ENCODE measurements at regions not wholly inside any gene's neighbourhood (a gene's known extent, or its start where the extent isn't known, plus 50 kb on each side); places are given as distances from the start of the nearest gene placed in this dataset.
A peak's percentile ranks its signal among the peaks of the same experiment; 100 is the strongest.

DNA sequence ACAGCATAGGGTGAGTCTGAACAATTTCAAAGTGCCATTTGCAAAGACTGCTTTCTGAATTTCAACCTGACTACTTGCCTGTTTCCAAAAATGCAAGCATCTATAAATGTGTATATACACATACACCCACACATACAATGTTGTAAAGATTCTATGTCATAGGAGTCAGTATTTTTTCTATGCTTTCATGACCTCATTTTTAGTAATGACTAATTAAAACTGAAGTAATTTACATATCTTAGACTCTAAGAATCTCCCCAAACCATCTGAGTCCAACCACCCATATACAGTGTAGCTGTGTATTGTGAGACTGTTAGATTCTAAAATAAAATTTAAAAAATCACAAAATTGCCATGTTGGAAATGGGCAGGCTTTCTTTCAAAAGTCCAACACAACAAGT is 162.0 kb upstream of the STK17B start:
- H3K4me1 ChIP-seq (ENCODE audit: control insufficient read depth, insufficient read depth, low read length, poor library complexity, severe bottlenecking): no peaks in the 10 kb centered on the region
- H3K4me1 Mint-ChIP-seq: peaks cover 0 to 3% (median 1%) of the 10 kb centered on the region in 4 donors
- H3K27ac ChIP-seq (ENCODE audit: insufficient read depth, low read length, poor library complexity, severe bottlenecking): no peak overlapping the region
- no peak overlapping the region for H3K4me3 Mint-ChIP-seq
- ATAC-seq (ENCODE audit: low read depth in 2 of 2) (no peak), DNase-seq (no peak)
- H3K9me3 Mint-ChIP-seq: peaks cover 0 to 1% (median 0%) of the 10 kb centered on the region in 7 donors
- no peaks in the 10 kb centered on the region for H3K36me3 Mint-ChIP-seq
- no peaks in the 10 kb centered on the region for H3K27me3 ChIP-seq (ENCODE audit: control insufficient read depth, insufficient read depth, low read length)
- peaks cover 8% of the 10 kb centered on the region for H3K27me3 Mint-ChIP-seq
- H3K4me3 ChIP-seq (ENCODE audit: low read depth, low read length): no peak overlapping the region
- H3K9me3 ChIP-seq (ENCODE audit: control insufficient read depth in 2 of 2, low read length in 2 of 2): no peaks in the 10 kb centered on the region
- no peak overlapping the region for H3K27ac Mint-ChIP-seq
- no peaks in the 10 kb centered on the region for H3K36me3 ChIP-seq (ENCODE audit: control insufficient read depth, insufficient read depth, low read length)

DNA sequence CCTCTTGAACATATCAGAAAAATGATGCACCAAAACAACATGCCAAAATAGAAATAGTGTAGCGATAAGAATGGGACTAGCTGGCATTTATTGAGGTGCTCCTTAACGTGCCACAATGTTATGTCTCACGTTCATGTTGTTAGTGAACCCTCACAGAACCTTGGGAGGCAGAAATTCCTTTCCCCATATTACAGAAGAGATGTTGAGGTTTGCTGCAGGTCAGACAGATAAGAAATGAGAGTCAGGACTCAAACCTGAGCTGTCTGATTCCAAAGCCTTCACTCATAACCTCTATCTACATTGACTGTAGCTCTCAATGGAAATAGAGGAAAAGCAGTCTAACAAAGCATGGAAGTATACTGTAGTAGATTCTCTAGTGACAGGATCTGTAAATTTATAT is 163.3 kb upstream of the STK17B start:
- H3K36me3 Mint-ChIP-seq: no peaks in the 10 kb centered on the region
- Histone ChIP-seq H3K27me3 (ENCODE audit: control insufficient read depth, insufficient read depth, low read length) (no peaks in the 10 kb centered on the region), H3K27ac (ENCODE audit: insufficient read depth, low read length, poor library complexity, severe bottlenecking) (no peak overlapping the region), H3K4me3 (ENCODE audit: low read depth, low read length) (no peak overlapping the region), H3K9me3 (ENCODE audit: control insufficient read depth in 2 of 2, low read length in 2 of 2) (no peaks in the 10 kb centered on the region), H3K36me3 (ENCODE audit: control insufficient read depth, insufficient read depth, low read length) (no peaks in the 10 kb centered on the region), H3K4me1 (ENCODE audit: control insufficient read depth, insufficient read depth, low read length, poor library complexity, severe bottlenecking) (no peaks in the 10 kb centered on the region)
- no peak for ATAC-seq (ENCODE audit: low read depth in 2 of 2)
- H3K27me3 Mint-ChIP-seq: peaks cover 8% of the 10 kb centered on the region
- H3K4me1 Mint-ChIP-seq: peaks cover 0 to 3% (median 1%) of the 10 kb centered on the region in 4 donors
- H3K27ac Mint-ChIP-seq: no peak overlapping the region
- H3K9me3 Mint-ChIP-seq: peaks cover 0 to 1% (median 0%) of the 10 kb centered on the region in 7 donors
- no peak overlapping the region for H3K4me3 Mint-ChIP-seq
- no peak for DNase-seq

DNA sequence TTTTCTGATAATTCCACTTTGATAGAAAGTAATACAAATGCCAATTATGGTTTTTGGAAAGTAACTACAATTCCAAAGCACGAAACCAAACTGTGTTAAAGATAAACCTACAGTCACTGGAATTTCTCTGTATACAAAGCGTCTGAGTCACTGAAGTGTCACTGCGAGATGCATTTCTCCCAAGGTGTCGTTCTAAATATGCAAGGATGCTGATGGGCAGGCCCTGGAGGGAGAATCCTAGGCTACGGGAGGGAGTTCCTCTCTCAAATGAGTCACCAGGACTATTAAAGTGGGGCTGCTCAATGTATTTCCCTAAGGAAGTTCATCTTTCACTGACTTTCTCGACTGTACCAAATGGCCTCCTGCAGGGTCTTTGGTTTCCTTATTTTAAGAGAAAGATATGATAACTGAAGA is 163.8 kb upstream of the STK17B start:
- peaks cover 0 to 3% (median 1%) of the 10 kb centered on the region in 4 donors for H3K4me1 Mint-ChIP-seq
- H3K27ac ChIP-seq (ENCODE audit: insufficient read depth, low read length, poor library complexity, severe bottlenecking): no peak overlapping the region
- H3K4me1 ChIP-seq (ENCODE audit: control insufficient read depth, insufficient read depth, low read length, poor library complexity, severe bottlenecking): no peaks in the 10 kb centered on the region
- no peak overlapping the region for H3K4me3 ChIP-seq (ENCODE audit: low read depth, low read length)
- no peak overlapping the region for H3K4me3 Mint-ChIP-seq
- H3K27ac Mint-ChIP-seq: no peak overlapping the region
- H3K27me3 ChIP-seq (ENCODE audit: control insufficient read depth, insufficient read depth, low read length): no peaks in the 10 kb centered on the region
- H3K9me3 Mint-ChIP-seq: peaks cover 0 to 1% (median 0%) of the 10 kb centered on the region in 7 donors
- no peaks in the 10 kb centered on the region for H3K36me3 ChIP-seq (ENCODE audit: control insufficient read depth, insufficient read depth, low read length)
- ATAC-seq (ENCODE audit: low read depth in 2 of 2): no peak
- no peaks in the 10 kb centered on the region for H3K36me3 Mint-ChIP-seq
- H3K9me3 ChIP-seq (ENCODE audit: control insufficient read depth in 2 of 2, low read length in 2 of 2): no peaks in the 10 kb centered on the region
- no peak for DNase-seq
- peaks cover 8% of the 10 kb centered on the region for H3K27me3 Mint-ChIP-seq

DNA sequence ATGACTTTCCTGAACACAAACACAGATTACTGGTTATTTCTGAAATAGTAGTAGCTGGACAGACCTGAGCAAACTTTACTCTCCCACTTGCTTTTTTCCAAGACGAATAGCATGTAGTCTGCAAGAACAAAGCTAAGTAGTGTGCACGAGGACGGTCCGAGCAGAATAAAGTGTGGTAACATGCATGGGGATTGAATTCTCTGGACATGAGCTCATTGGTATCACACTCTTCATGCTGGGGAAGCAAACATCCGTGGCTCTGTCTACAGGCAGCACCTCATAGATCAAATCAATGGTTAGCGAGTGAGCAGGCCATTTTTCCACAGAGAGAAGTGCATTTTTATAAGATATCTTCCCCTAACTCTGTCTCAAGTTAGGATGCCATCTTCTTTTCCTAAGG is 164.8 kb upstream of the STK17B start:
- DNase-seq: no peak
- Mint-ChIP-seq H3K27me3 (peaks cover 14% of the 10 kb centered on the region), H3K4me1 (peaks cover 0 to 3% (median 1%) of the 10 kb centered on the region in 4 donors), H3K4me3 (no peak overlapping the region), H3K36me3 (no peaks in the 10 kb centered on the region), H3K9me3 (peaks cover 0 to 1% (median 0%) of the 10 kb centered on the region in 7 donors), H3K27ac (no peak overlapping the region)
- Histone ChIP-seq H3K4me1 (ENCODE audit: control insufficient read depth, insufficient read depth, low read length, poor library complexity, severe bottlenecking) (no peaks in the 10 kb centered on the region), H3K27ac (ENCODE audit: insufficient read depth, low read length, poor library complexity, severe bottlenecking) (no peak overlapping the region), H3K36me3 (ENCODE audit: control insufficient read depth, insufficient read depth, low read length) (no peaks in the 10 kb centered on the region), H3K27me3 (ENCODE audit: control insufficient read depth, insufficient read depth, low read length) (no peaks in the 10 kb centered on the region), H3K9me3 (ENCODE audit: control insufficient read depth in 2 of 2, low read length in 2 of 2) (no peaks in the 10 kb centered on the region), H3K4me3 (ENCODE audit: low read depth, low read length) (no peak overlapping the region)
- ATAC-seq (ENCODE audit: low read depth in 2 of 2): no peak

DNA sequence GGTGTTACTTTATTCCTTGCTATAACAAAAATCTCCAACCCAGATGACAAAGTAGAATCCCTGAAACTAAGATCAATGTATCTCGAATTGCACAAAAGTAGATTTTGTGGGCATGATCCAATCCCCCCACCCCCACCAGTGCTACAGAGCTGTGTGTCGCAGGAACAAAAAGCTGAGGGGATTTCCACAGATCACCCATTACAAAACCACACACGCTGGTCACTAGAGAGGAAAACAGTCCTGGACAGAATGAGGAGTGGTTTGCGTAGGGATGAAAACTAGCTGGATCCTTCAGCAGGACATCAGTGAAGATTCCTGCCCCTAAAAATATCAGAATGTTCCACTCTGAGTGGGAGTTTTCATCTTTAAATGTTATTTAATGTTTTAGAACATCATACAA is 165.3 kb upstream of the STK17B start:
- no peaks in the 10 kb centered on the region for H3K27me3 ChIP-seq (ENCODE audit: control insufficient read depth, insufficient read depth, low read length)
- no peak overlapping the region for H3K27ac Mint-ChIP-seq
- DNase-seq (no peak), ATAC-seq (ENCODE audit: low read depth in 2 of 2) (no peak)
- no peaks in the 10 kb centered on the region for H3K36me3 Mint-ChIP-seq
- peaks cover 0 to 1% (median 0%) of the 10 kb centered on the region in 7 donors for H3K9me3 Mint-ChIP-seq
- H3K27ac ChIP-seq (ENCODE audit: insufficient read depth, low read length, poor library complexity, severe bottlenecking): no peak overlapping the region
- no peak overlapping the region for H3K4me3 ChIP-seq (ENCODE audit: low read depth, low read length)
- no peak overlapping the region for H3K4me3 Mint-ChIP-seq
- H3K9me3 ChIP-seq (ENCODE audit: control insufficient read depth in 2 of 2, low read length in 2 of 2): no peaks in the 10 kb centered on the region
- H3K4me1 Mint-ChIP-seq: peaks cover 0 to 3% (median 1%) of the 10 kb centered on the region in 4 donors
- no peaks in the 10 kb centered on the region for H3K36me3 ChIP-seq (ENCODE audit: control insufficient read depth, insufficient read depth, low read length)
- H3K27me3 Mint-ChIP-seq: peaks cover 9% of the 10 kb centered on the region
- no peaks in the 10 kb centered on the region for H3K4me1 ChIP-seq (ENCODE audit: control insufficient read depth, insufficient read depth, low read length, poor library complexity, severe bottlenecking)

DNA sequence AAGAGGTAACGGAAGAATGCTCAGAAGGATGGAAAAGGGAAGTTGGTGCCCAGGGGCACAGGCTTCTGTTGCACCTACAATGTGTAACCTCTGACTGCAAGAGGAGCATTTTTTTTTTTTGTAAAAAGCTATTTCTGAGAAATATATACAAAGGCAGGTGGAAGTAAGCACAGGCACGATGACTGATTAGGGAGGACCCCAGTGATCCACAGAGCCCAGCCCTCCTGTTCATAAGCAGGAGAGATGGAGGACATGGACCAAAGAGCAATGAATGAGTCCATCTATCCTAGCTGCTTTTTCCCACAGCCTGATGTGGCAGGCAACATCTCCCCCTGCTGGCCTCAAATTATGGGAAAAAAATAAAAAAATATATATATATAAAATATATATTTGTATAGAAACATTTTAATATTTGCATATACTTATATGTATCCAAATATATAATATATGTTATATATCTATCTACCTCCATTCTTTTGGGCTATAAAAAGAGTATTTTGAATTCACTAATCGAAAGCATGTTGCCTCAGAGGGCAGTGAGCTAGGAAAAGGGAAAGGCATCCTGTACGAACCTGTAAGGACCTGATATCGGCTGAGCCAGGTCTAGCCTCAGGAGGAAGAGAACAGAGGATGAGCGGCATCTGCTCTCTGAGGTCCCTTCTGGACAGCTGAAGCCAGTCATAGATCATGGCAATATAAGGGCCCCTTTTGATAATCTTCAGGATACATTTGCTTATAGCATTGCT is 166.0 kb upstream of the STK17B start:
- H3K27ac ChIP-seq (ENCODE audit: insufficient read depth, low read length, poor library complexity, severe bottlenecking): no peak overlapping the region
- H3K9me3 ChIP-seq (ENCODE audit: control insufficient read depth in 2 of 2, low read length in 2 of 2): no peaks in the 10 kb centered on the region
- no peaks in the 10 kb centered on the region for H3K36me3 Mint-ChIP-seq
- ATAC-seq (ENCODE audit: low read depth in 2 of 2) (peak in 1 of 2 donors; percentile 31), DNase-seq (peak; percentile 3 to 44 (median 13))
- no peaks in the 10 kb centered on the region for H3K27me3 ChIP-seq (ENCODE audit: control insufficient read depth, insufficient read depth, low read length)
- peaks cover 0 to 3% (median 1%) of the 10 kb centered on the region in 4 donors for H3K4me1 Mint-ChIP-seq
- peaks cover 6% of the 10 kb centered on the region for H3K27me3 Mint-ChIP-seq
- H3K4me3 Mint-ChIP-seq: no peak overlapping the region
- H3K9me3 Mint-ChIP-seq: peaks cover 0 to 1% (median 0%) of the 10 kb centered on the region in 7 donors
- H3K36me3 ChIP-seq (ENCODE audit: control insufficient read depth, insufficient read depth, low read length): no peaks in the 10 kb centered on the region
- no peak overlapping the region for H3K27ac Mint-ChIP-seq
- H3K4me3 ChIP-seq (ENCODE audit: low read depth, low read length): no peak overlapping the region
- H3K4me1 ChIP-seq (ENCODE audit: control insufficient read depth, insufficient read depth, low read length, poor library complexity, severe bottlenecking): no peaks in the 10 kb centered on the region

DNA sequence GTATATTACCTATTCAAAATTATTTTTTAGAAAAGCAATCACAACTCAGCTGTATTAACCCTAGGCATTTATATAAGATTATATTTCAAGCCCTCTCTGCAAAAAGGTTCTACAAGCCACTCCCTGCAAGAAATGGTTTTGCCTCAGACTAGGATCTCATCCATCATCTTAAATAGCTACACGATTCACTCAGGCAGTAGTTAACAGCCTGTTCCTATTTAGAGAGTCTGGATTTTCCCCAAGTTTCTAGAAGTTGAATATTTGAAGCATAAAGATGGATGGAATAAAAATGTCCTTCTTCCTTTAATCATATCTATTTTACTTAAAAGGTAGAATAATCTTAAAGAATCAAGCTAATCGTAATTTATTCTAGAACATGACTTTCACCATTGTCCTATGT is 167.1 kb upstream of the STK17B start:
- H3K4me1 Mint-ChIP-seq: peaks cover 0 to 3% (median 1%) of the 10 kb centered on the region in 4 donors
- Histone ChIP-seq H3K27ac (ENCODE audit: insufficient read depth, low read length, poor library complexity, severe bottlenecking) (no peak overlapping the region), H3K27me3 (ENCODE audit: control insufficient read depth, insufficient read depth, low read length) (no peaks in the 10 kb centered on the region), H3K4me1 (ENCODE audit: control insufficient read depth, insufficient read depth, low read length, poor library complexity, severe bottlenecking) (no peaks in the 10 kb centered on the region), H3K36me3 (ENCODE audit: control insufficient read depth, insufficient read depth, low read length) (no peaks in the 10 kb centered on the region), H3K9me3 (ENCODE audit: control insufficient read depth in 2 of 2, low read length in 2 of 2) (no peaks in the 10 kb centered on the region), H3K4me3 (ENCODE audit: low read depth, low read length) (no peak overlapping the region)
- no peaks in the 10 kb centered on the region for H3K36me3 Mint-ChIP-seq
- H3K9me3 Mint-ChIP-seq: no peaks in the 10 kb centered on the region
- H3K27ac Mint-ChIP-seq: no peak overlapping the region
- ATAC-seq (ENCODE audit: low read depth in 2 of 2) (no peak), DNase-seq (no peak)
- H3K27me3 Mint-ChIP-seq: peaks cover 6% of the 10 kb centered on the region
- H3K4me3 Mint-ChIP-seq: no peak overlapping the region

DNA sequence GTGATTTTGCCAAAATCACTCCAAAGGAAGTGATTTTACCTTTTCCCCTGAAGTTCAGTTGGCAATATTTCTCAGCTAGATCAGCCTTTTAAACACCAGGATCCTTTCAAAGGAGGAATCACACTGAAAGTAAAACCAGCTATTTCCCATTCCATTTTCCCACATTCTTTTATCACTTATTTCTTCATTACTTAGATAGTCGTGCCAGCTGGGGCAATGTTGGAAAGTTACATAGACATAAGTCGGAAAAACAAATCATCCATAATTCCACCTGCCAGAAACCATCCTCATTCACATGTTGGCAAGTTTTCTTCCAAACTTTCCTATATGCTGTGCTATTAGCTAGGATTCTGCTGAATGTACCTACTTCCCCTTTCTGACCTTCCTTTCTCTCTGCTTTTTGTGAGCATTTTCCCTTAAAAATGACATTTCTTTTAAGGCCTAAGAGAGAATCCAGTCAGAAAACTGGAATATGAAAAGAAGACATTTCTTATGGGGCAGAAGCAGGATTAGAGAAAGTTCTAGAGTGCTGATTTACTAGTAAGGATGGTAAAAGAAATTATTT is 170.0 kb upstream of the STK17B start:
- H3K27me3 ChIP-seq (ENCODE audit: control insufficient read depth, insufficient read depth, low read length): peaks cover 2% of the 10 kb centered on the region
- H3K4me3 ChIP-seq (ENCODE audit: low read depth, low read length): no peak overlapping the region
- no peak overlapping the region for H3K4me3 Mint-ChIP-seq
- no peak overlapping the region for H3K27ac Mint-ChIP-seq
- H3K27ac ChIP-seq (ENCODE audit: insufficient read depth, low read length, poor library complexity, severe bottlenecking): no peak overlapping the region
- no peaks in the 10 kb centered on the region for H3K9me3 Mint-ChIP-seq
- ATAC-seq (ENCODE audit: low read depth in 2 of 2): no peak
- peaks cover 0 to 3% (median 0%) of the 10 kb centered on the region in 4 donors for H3K4me1 Mint-ChIP-seq
- no peak for DNase-seq
- H3K9me3 ChIP-seq (ENCODE audit: control insufficient read depth in 2 of 2, low read length in 2 of 2): no peaks in the 10 kb centered on the region
- peaks cover 17% of the 10 kb centered on the region for H3K27me3 Mint-ChIP-seq
- H3K36me3 Mint-ChIP-seq: no peaks in the 10 kb centered on the region
- no peaks in the 10 kb centered on the region for H3K36me3 ChIP-seq (ENCODE audit: control insufficient read depth, insufficient read depth, low read length)
- H3K4me1 ChIP-seq (ENCODE audit: control insufficient read depth, insufficient read depth, low read length, poor library complexity, severe bottlenecking): no peaks in the 10 kb centered on the region
